ENCODE measurements at regions not wholly inside any gene's neighbourhood (a gene's known extent, or its start where the extent isn't known, plus 50 kb on each side); places are given as distances from the start of the nearest gene placed in this dataset.

- 55 to 57% methylated on average over 3 of the region's 3 CpGs for WGBS, 2 donors
- TF ChIP-seq POLR2AphosphoS5 (IDR thresholded peaks at IDR 0.05) (peak in 3 of 4 donors; percentile 58 to 60 (median 59)), EP300 (IDR thresholded peaks at IDR 0.05) (peak in 2 of 4 donors; percentile 43 to 53), POLR2A (IDR thresholded peaks at IDR 0.05) (no peak), CTCF (IDR thresholded peaks at IDR 0.05) (no peak)
- intact Hi-C loops (cut with DNase I) = no loop called here
Measured at GRCh38 chr2:12534646-12535263, 182.0 kb upstream of the TRIB2 start.

GRCh38 chr2:12536976-12537375 is 179.8 kb upstream of the TRIB2 start:
- Histone ChIP-seq H3K27me3 (no peaks in the 10 kb centered on the region), H3K4me3 (no peak overlapping the region), H3K9me3 (no peaks in the 10 kb centered on the region), H3K4me1 (peaks cover 0 to 73% (median 54%) of the 10 kb centered on the region in 4 donors), H3K36me3 (no peaks in the 10 kb centered on the region), H3K27ac (peak overlapping the region in 3 of 4 donors; percentile 58 to 75 (median 73))
- 78 to 81% methylated on average over 4 of the region's 4 CpGs for WGBS, 2 donors
- DNase-seq = no peak
- TF ChIP-seq CTCF (IDR thresholded peaks at IDR 0.05) (no peak), EP300 (IDR thresholded peaks at IDR 0.05) (peak in 1 of 4 donors; percentile 3), POLR2AphosphoS5 (IDR thresholded peaks at IDR 0.05) (peak in 1 of 4 donors; percentile 10)
- intact Hi-C loops (cut with DNase I) = loop anchor here (2.0 kb wide), 1 partner anchor 180 kb away; the partner anchor contains the start of gene TRIB2

More at GRCh38 chr2:12534646-12535263, 182.0 kb upstream of the TRIB2 start:
- no peaks in the 10 kb centered on the region for H3K36me3 ChIP-seq
- peaks cover 0 to 65% (median 45%) of the 10 kb centered on the region in 4 donors for H3K4me1 ChIP-seq
- H3K27me3 ChIP-seq = no peaks in the 10 kb centered on the region
- no peaks in the 10 kb centered on the region for H3K9me3 ChIP-seq
- peak overlapping the region in 3 of 4 donors; percentile 58 to 75 (median 73) for H3K27ac ChIP-seq
- no peak for DNase-seq
- H3K4me3 ChIP-seq = no peak overlapping the region

- no peak overlapping the region for H3K4me3 ChIP-seq
- TF ChIP-seq POLR2A (IDR thresholded peaks at IDR 0.05) (no peak), POLR2AphosphoS5 (IDR thresholded peaks at IDR 0.05) (peak in 1 of 4 donors; percentile 8)
- H3K27me3 ChIP-seq = no peaks in the 10 kb centered on the region
- intact Hi-C loops (cut with DNase I) = no loop called here
- no peaks in the 10 kb centered on the region for H3K36me3 ChIP-seq
- WGBS, 2 donors = 65 to 79% methylated on average over 3 of the region's 3 CpGs
- peaks cover 0 to 69% (median 53%) of the 10 kb centered on the region in 4 donors for H3K4me1 ChIP-seq
- H3K27ac ChIP-seq = peak overlapping the region in 3 of 4 donors; percentile 58 to 75 (median 73)
- H3K9me3 ChIP-seq = no peaks in the 10 kb centered on the region
- DNase-seq = no peak
Measured at GRCh38 chr2:12538138-12538694, 178.5 kb upstream of the TRIB2 start.

- Histone ChIP-seq H3K9me3 (no peaks in the 10 kb centered on the region), H3K36me3 (no peaks in the 10 kb centered on the region), H3K4me3 (no peak overlapping the region), H3K4me1 (peaks cover 0 to 62% (median 47%) of the 10 kb centered on the region in 4 donors), H3K27me3 (no peaks in the 10 kb centered on the region), H3K27ac (peak overlapping the region in 3 of 4 donors; percentile 46 to 75 (median 73))
- DNase-seq = no peak
- no peak for TF ChIP-seq EP300 (IDR thresholded peaks at IDR 0.05)
- TF ChIP-seq POLR2AphosphoS5 (IDR thresholded peaks at IDR 0.05) = no peak
- TF ChIP-seq POLR2A (IDR thresholded peaks at IDR 0.05) = no peak
- TF ChIP-seq CTCF (IDR thresholded peaks at IDR 0.05) = no peak
- intact Hi-C loops (cut with DNase I) = no loop called here
- WGBS, 2 donors = 85 to 87% methylated on average over 9 of the region's 9 CpGs
Measured at GRCh38 chr2:12539336-12539735, 177.4 kb upstream of the TRIB2 start.

- peaks cover 0 to 58% (median 40%) of the 10 kb centered on the region in 4 donors for H3K4me1 ChIP-seq
- 85 to 87% methylated on average over 10 of the region's 10 CpGs for WGBS, 2 donors
- no peak overlapping the region for H3K4me3 ChIP-seq
- intact Hi-C loops (cut with DNase I) = loop anchor here (10.0 kb wide), 1 partner anchor 145 kb away; no protein-coding TSS in a partner anchor
- no peak for DNase-seq
- H3K27ac ChIP-seq = peak overlapping the region in 3 of 4 donors; percentile 46 to 75 (median 73)
- TF ChIP-seq CTCF (IDR thresholded peaks at IDR 0.05) (no peak), EP300 (IDR thresholded peaks at IDR 0.05) (peak in 2 of 4 donors; percentile 60 to 79), POLR2A (IDR thresholded peaks at IDR 0.05) (no peak), POLR2AphosphoS5 (IDR thresholded peaks at IDR 0.05) (peak in 3 of 4 donors; percentile 75 to 80 (median 77))
- H3K36me3 ChIP-seq = no peaks in the 10 kb centered on the region
- no peaks in the 10 kb centered on the region for H3K27me3 ChIP-seq
- no peaks in the 10 kb centered on the region for H3K9me3 ChIP-seq
Measured at GRCh38 chr2:12539776-12540562, 176.8 kb upstream of the TRIB2 start.
